HS-27A (cell line): ENCODE measurements at regions not wholly inside any gene's neighbourhood (a gene's known extent, or its start where the extent isn't known, plus 50 kb on each side); places are given as distances from the start of the nearest gene placed in this dataset.
"Not testable (repeated sequence)": the region's sequence is repeated elsewhere in the genome, so short reads cannot be mapped to it uniquely, and the experiment has no call there.

ENCODE experiments used
- DNase-seq: peaks from one replicate; pipeline ENCODE4 v3.0.0-alpha.2; 2012; ENCODE audit warnings: low read depth, missing footprints

GRCh38 chr15:75763635-75764600 lies 51.3 kb upstream of the CSPG4 start:
- DNase-seq, result not testable (repeated sequence)

GRCh38 chr15:75763137-75763611 lies 50.5 kb upstream of the CSPG4 start:
- no peak for DNase-seq
